ENCODE measurements at regions not wholly inside any gene's neighbourhood (a gene's known extent, or its start where the extent isn't known, plus 50 kb on each side); places are given as distances from the start of the nearest gene placed in this dataset.
"Not testable (repeated sequence)": the region's sequence is repeated elsewhere in the genome, so short reads cannot be mapped to it uniquely, and the experiment has no call there.

DNA sequence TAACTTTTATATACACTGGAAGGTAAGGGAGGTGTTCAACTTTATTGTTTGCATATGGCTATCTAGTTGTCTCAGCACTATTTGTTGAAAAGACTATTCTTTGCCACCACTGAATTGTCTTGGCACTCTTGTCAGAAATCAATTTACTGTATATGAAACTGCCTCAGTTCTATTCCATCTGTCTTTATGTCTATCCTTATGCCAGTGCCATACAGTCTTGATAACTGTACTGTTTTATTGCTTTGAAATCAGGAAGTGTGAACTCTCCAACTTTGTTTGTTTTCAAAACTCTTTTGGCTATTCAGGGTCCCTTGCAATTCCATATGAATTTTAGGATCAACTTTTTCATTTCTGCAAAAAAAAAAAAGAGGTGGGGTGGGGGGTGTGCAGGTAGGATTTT, 77.2 kb downstream of the PRSS23 start:
- DNase-seq (ENCODE audit: low read depth in 1 of 2, low spot score in 2 of 2) (no peak), FAIRE-seq (no peak)
- H4K20me1 ChIP-seq (replicated peaks in 1 of 2; ENCODE audit: control insufficient read depth in 1 of 2, insufficient read depth in 2 of 2, low read length in 2 of 2), result no peaks in the 10 kb centered on the region
- H3K9me3 ChIP-seq (ENCODE audit: insufficient read depth in 2 of 2, low read depth in 1 of 2, low read length in 1 of 2), result peaks cover 0 to 9% of the 10 kb centered on the region in 2 experiments; a peak in 1 of 4 replicates
- no peak overlapping the region for H3K4me2 ChIP-seq (ENCODE audit: insufficient read depth in 1 of 2, low read depth in 2 of 2, low read length in 2 of 2)
- H4K91ac ChIP-seq (replicated peaks; ENCODE audit: insufficient read length, low read length), result no peak overlapping the region
- H3K36me3 ChIP-seq (ENCODE audit: control insufficient read depth in 2 of 4, insufficient read depth in 4 of 4, low read length in 3 of 4), result no peaks in the 10 kb centered on the region; a peak in 1 of 8 replicates
- H3K23ac ChIP-seq (ENCODE audit: insufficient read length), result no peak overlapping the region
- H3K14ac ChIP-seq (ENCODE audit: insufficient read length), result no peak overlapping the region
- H3K79me2 ChIP-seq (ENCODE audit: control insufficient read depth in 1 of 2, insufficient read depth in 2 of 2, low read length in 2 of 2), result no peaks in the 10 kb centered on the region
- no peak overlapping the region for H3K56ac ChIP-seq (replicated peaks; ENCODE audit: insufficient read length, low read depth, low read length)
- TF ChIP-seq POU5F1 (IDR thresholded peaks at IDR 0.05; ENCODE audit: low read depth, low read length) (no peak), SP1 (IDR thresholded peaks at IDR 0.05; ENCODE audit: low read depth, low read length) (no peak), ZNF274 (IDR thresholded peaks at IDR 0.05; ENCODE audit: borderline replicate concordance, extremely low read depth, low read length) (no peak)
- no peak overlapping the region for H3K4me3 ChIP-seq (ENCODE audit: extremely low read depth in 1 of 4, insufficient read depth in 2 of 4, low read depth in 3 of 4, low read length in 4 of 4)
- POLR2A ChIA-PET (ENCODE audit: partially characterized antibody), result no interaction called here
- H2AFZ ChIP-seq (ENCODE audit: low read length), result no peak overlapping the region
- no peaks in the 10 kb centered on the region for H3K23me2 ChIP-seq (ENCODE audit: low read depth, low read length)
- H4K8ac ChIP-seq (ENCODE audit: extremely low read depth, insufficient read depth, low read length), result no peak overlapping the region
- no peaks in the 10 kb centered on the region for H3K79me1 ChIP-seq (ENCODE audit: low read depth, low read length)
- H2BK15ac ChIP-seq (ENCODE audit: low read length), result no peak overlapping the region
- H2BK12ac ChIP-seq (ENCODE audit: low read depth, low read length), result no peak overlapping the region
- no peak overlapping the region for H4K5ac ChIP-seq (ENCODE audit: insufficient read length, low read depth, low read length)
- H3K4me1 ChIP-seq (replicated peaks in 1 of 4; ENCODE audit: control insufficient read depth in 3 of 4, insufficient read depth in 4 of 4, low read length in 3 of 4), result peaks cover 0 to 5% (median under 1%) of the 10 kb centered on the region in 4 experiments; a peak in 2 of 7 replicates
- no peak overlapping the region for H2BK120ac ChIP-seq (replicated peaks; ENCODE audit: low read depth, low read length)
- H3K27me3 ChIP-seq (replicated peaks in 1 of 4; ENCODE audit: control insufficient read depth in 3 of 4, extremely low read depth in 1 of 4, insufficient read depth in 3 of 4, low read length in 3 of 4), result no peaks in the 10 kb centered on the region
- no peak overlapping the region for H2AK5ac ChIP-seq (ENCODE audit: low read depth, low read length)
- no peak overlapping the region for H3K27ac ChIP-seq (ENCODE audit: low read depth, low read length)
- CTCF ChIA-PET (ENCODE audit: partially characterized antibody), result interaction anchor here (0.8 kb wide), 1 partner anchor 10 kb away, joined by 3 read pairs; no protein-coding TSS in a partner anchor
- no peak overlapping the region for H3K4ac ChIP-seq (replicated peaks; ENCODE audit: insufficient read length, low read depth, low read length)
- H3K18ac ChIP-seq (ENCODE audit: extremely low read depth, low read length), result no peak overlapping the region
- no peak overlapping the region for H2BK20ac ChIP-seq (ENCODE audit: low read length)
- no peak overlapping the region for H2BK5ac ChIP-seq (ENCODE audit: low read depth, low read length)
- H3K9ac ChIP-seq (replicated peaks in 1 of 4; ENCODE audit: extremely low read depth in 1 of 4, low read depth in 3 of 4, low read length in 3 of 4), result no peak overlapping the region

DNA sequence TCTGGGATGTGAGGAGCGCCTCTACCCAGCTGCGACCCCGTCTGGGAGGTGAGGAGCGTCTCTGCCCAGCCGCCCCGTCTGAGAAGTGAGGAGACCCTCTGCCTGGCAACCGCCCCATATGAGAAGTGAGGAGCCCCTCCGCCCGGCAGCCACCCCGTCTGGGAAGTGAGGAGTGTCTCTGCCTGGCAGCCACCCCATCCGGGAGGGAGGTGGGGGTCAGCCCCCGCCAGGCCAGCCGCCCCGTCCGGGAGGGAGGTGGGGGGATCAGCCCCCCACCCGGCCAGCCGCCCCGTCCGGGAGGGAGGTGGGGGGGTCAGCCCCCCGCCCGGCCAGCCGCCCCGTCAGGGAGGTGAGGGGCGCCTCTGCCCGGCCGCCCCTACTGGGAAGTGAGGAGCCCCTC, 76.0 kb downstream of the FZD4 start:
- H3K36me3 ChIP-seq (ENCODE audit: control insufficient read depth in 2 of 4, insufficient read depth in 4 of 4, low read length in 3 of 4); H3K27me3 ChIP-seq (replicated peaks in 1 of 4; ENCODE audit: control insufficient read depth in 3 of 4, extremely low read depth in 1 of 4, insufficient read depth in 3 of 4, low read length in 3 of 4); H3K79me1 ChIP-seq (ENCODE audit: low read depth, low read length); CTCF ChIA-PET (ENCODE audit: partially characterized antibody); H2BK120ac ChIP-seq (replicated peaks; ENCODE audit: low read depth, low read length); H4K91ac ChIP-seq (replicated peaks; ENCODE audit: insufficient read length, low read length); H3K4me3 ChIP-seq (ENCODE audit: extremely low read depth in 1 of 4, insufficient read depth in 2 of 4, low read depth in 3 of 4, low read length in 4 of 4); H3K79me2 ChIP-seq (ENCODE audit: control insufficient read depth in 1 of 2, insufficient read depth in 2 of 2, low read length in 2 of 2); H3K23ac ChIP-seq (ENCODE audit: insufficient read length); H3K4ac ChIP-seq (replicated peaks; ENCODE audit: insufficient read length, low read depth, low read length); FAIRE-seq; H3K14ac ChIP-seq (ENCODE audit: insufficient read length); H2BK5ac ChIP-seq (ENCODE audit: low read depth, low read length); H3K4me2 ChIP-seq (ENCODE audit: insufficient read depth in 1 of 2, low read depth in 2 of 2, low read length in 2 of 2); H2BK15ac ChIP-seq (ENCODE audit: low read length); H4K8ac ChIP-seq (ENCODE audit: extremely low read depth, insufficient read depth, low read length); H4K5ac ChIP-seq (ENCODE audit: insufficient read length, low read depth, low read length); H3K23me2 ChIP-seq (ENCODE audit: low read depth, low read length); DNase-seq (ENCODE audit: low read depth in 1 of 2, low spot score in 2 of 2); H3K9ac ChIP-seq (replicated peaks in 1 of 4; ENCODE audit: extremely low read depth in 1 of 4, low read depth in 3 of 4, low read length in 3 of 4); POLR2A ChIA-PET (ENCODE audit: partially characterized antibody); H2AK5ac ChIP-seq (ENCODE audit: low read depth, low read length); H3K4me1 ChIP-seq (replicated peaks in 1 of 4; ENCODE audit: control insufficient read depth in 3 of 4, insufficient read depth in 4 of 4, low read length in 3 of 4); H2BK20ac ChIP-seq (ENCODE audit: low read length); H3K56ac ChIP-seq (replicated peaks; ENCODE audit: insufficient read length, low read depth, low read length); H4K20me1 ChIP-seq (replicated peaks in 1 of 2; ENCODE audit: control insufficient read depth in 1 of 2, insufficient read depth in 2 of 2, low read length in 2 of 2); H3K27ac ChIP-seq (ENCODE audit: low read depth, low read length); H3K18ac ChIP-seq (ENCODE audit: extremely low read depth, low read length); H3K9me3 ChIP-seq (ENCODE audit: insufficient read depth in 2 of 2, low read depth in 1 of 2, low read length in 1 of 2); H2BK12ac ChIP-seq (ENCODE audit: low read depth, low read length); H2AFZ ChIP-seq (ENCODE audit: low read length): not testable (repeated sequence)
- WGBS, 2 experiments (ENCODE audit: extremely low coverage in 1 of 2, insufficient coverage in 1 of 2, insufficient read length in 1 of 2, insufficient replicate concordance in 2 of 2, low coverage in 1 of 2, low lambda C conversion rate in 2 of 2, missing lambda C conversion rate in 1 of 2), result no CpG with 5 or more reads among the region's 26 CpGs
